Nephron (organoid): ENCODE measurements at regions not wholly inside any gene's neighbourhood (a gene's known extent, or its start where the extent isn't known, plus 50 kb on each side); places are given as distances from the start of the nearest gene placed in this dataset.
"Not testable (repeated sequence)": the region's sequence is repeated elsewhere in the genome, so short reads cannot be mapped to it uniquely, and the experiment has no call there.

Experiments used
- H3K27ac Mint-ChIP-seq, 3 experiments: 2 replicates each; pipeline ENCODE4 v1.8.0; 2020; ENCODE audit warnings: mixed read lengths in 3 of 3, mild to moderate bottlenecking in 2 of 3, moderate library complexity in 1 of 3
- H3K27me3 Mint-ChIP-seq: 2 replicates; pipeline ENCODE4 v1.8.0; 2021; ENCODE audit warnings: low read depth, mild to moderate bottlenecking, moderate library complexity, mixed read lengths
- H3K36me3 Mint-ChIP-seq: 2 replicates; pipeline ENCODE4 v1.8.0; 2020; ENCODE audit warnings: low read depth, mixed read lengths
- H3K4me1 Mint-ChIP-seq: 2 replicates; pipeline ENCODE4 v1.8.0; 2020; ENCODE audit warnings: mixed read lengths
- H3K4me3 Mint-ChIP-seq, 3 experiments: 2 replicates each; pipeline ENCODE4 v1.8.0; 2020; ENCODE audit warnings: mild to moderate bottlenecking in 3 of 3, mixed read lengths in 3 of 3, moderate library complexity in 2 of 3
- H3K9me3 Mint-ChIP-seq: 2 replicates; pipeline ENCODE4 v1.8.0; 2020; ENCODE audit warnings: mixed read lengths
- CTCF ChIP-seq, 3 experiments: fragments of 200-600 bp; sonication (generic); IDR thresholded peaks; one replicate each; pipeline ENCODE4 v1.5.0; 2021; ENCODE audit warnings: antibody characterized with exemption in 3 of 3; ENCODE audit not compliant: unreplicated experiment in 3 of 3

- H3K27ac Mint-ChIP-seq, result no peak overlapping the region
- peaks cover 13% of the 10 kb centered on the region for H3K9me3 Mint-ChIP-seq
- no peak for TF ChIP-seq CTCF (IDR thresholded peaks at IDR 0.05; ENCODE audit: unreplicated experiment in 3 of 3)
- H3K27me3 Mint-ChIP-seq, result no peaks in the 10 kb centered on the region
- H3K36me3 Mint-ChIP-seq, result no peaks in the 10 kb centered on the region
- H3K4me3 Mint-ChIP-seq, result no peak overlapping the region
- H3K4me1 Mint-ChIP-seq, result no peaks in the 10 kb centered on the region
Measured at GRCh38 chr4:120215350-120215749, 148.7 kb upstream of the MAD2L1 start.

GRCh38 chr4:120211408-120212015 lies 144.9 kb upstream of the MAD2L1 start:
- TF ChIP-seq CTCF (IDR thresholded peaks at IDR 0.05; ENCODE audit: unreplicated experiment in 3 of 3), result no peak
- H3K4me1 Mint-ChIP-seq, result no peaks in the 10 kb centered on the region
- H3K36me3 Mint-ChIP-seq, result no peaks in the 10 kb centered on the region
- H3K27ac Mint-ChIP-seq, result no peak overlapping the region
- no peak overlapping the region for H3K4me3 Mint-ChIP-seq
- H3K9me3 Mint-ChIP-seq, result no peaks in the 10 kb centered on the region
- H3K27me3 Mint-ChIP-seq, result no peaks in the 10 kb centered on the region

GRCh38 chr4:120209706-120210105 lies 143.1 kb upstream of the MAD2L1 start:
- Mint-ChIP-seq H3K27ac (no peak overlapping the region), H3K9me3 (peaks cover 8% of the 10 kb centered on the region), H3K27me3 (no peaks in the 10 kb centered on the region), H3K4me3 (no peak overlapping the region), H3K36me3 (no peaks in the 10 kb centered on the region), H3K4me1 (no peaks in the 10 kb centered on the region)
- TF ChIP-seq CTCF (IDR thresholded peaks at IDR 0.05; ENCODE audit: unreplicated experiment in 3 of 3), result no peak

- Mint-ChIP-seq H3K36me3 (no peaks in the 10 kb centered on the region), H3K27me3 (no peaks in the 10 kb centered on the region), H3K9me3 (peaks cover 11% of the 10 kb centered on the region), H3K4me1 (no peaks in the 10 kb centered on the region), H3K4me3 (no peak overlapping the region), H3K27ac (no peak overlapping the region)
- no peak for TF ChIP-seq CTCF (IDR thresholded peaks at IDR 0.05; ENCODE audit: unreplicated experiment in 3 of 3)
Measured at GRCh38 chr4:120207021-120207420, 140.4 kb upstream of the MAD2L1 start.

- Mint-ChIP-seq H3K27me3 (no peaks in the 10 kb centered on the region), H3K4me1 (no peaks in the 10 kb centered on the region), H3K36me3 (no peaks in the 10 kb centered on the region), H3K4me3 (no peak overlapping the region), H3K27ac (no peak overlapping the region), H3K9me3 (peaks cover 11% of the 10 kb centered on the region)
- TF ChIP-seq CTCF (IDR thresholded peaks at IDR 0.05; ENCODE audit: unreplicated experiment in 3 of 3), result no peak
Measured at GRCh38 chr4:120202222-120202621, 135.6 kb upstream of the MAD2L1 start.

GRCh38 chr4:120200573-120201110 lies 134.0 kb upstream of the MAD2L1 start:
- H3K27me3 Mint-ChIP-seq, H3K9me3 Mint-ChIP-seq, H3K4me3 Mint-ChIP-seq, H3K36me3 Mint-ChIP-seq, H3K4me1 Mint-ChIP-seq, H3K27ac Mint-ChIP-seq: not testable (repeated sequence)
